Lower leg skin (tissue), 4 donors: ENCODE measurements at regions not wholly inside any gene's neighbourhood (a gene's known extent, or its start where the extent isn't known, plus 50 kb on each side); places are given as distances from the start of the nearest gene placed in this dataset.

ENCODE experiments used
- DNase-seq, 2 donors: peaks; one replicate each; pipeline ENCODE4 v3.0.0-alpha.2; 2019; ENCODE audit warnings: low spot score in 2 of 2
- H3K4me3 ChIP-seq: fragments of 200-600 bp; sonication (generic); 2 replicates; pipeline ENCODE4 v1.5.1; 2017; ENCODE audit warnings: mild to moderate bottlenecking, low read depth; ENCODE audit not compliant: poor library complexity, severe bottlenecking
- POLR2A ChIP-seq, 2 donors: fragments of 450-650 bp; IDR thresholded peaks; one replicate each; pipeline ENCODE4 v1.6.1; 2016 to 2017; ENCODE audit warnings: antibody characterized with exemption in 2 of 2, mild to moderate bottlenecking in 1 of 2, moderate library complexity in 1 of 2
- WGBS, 2 donors: methylation state at CpG; one replicate each; pipeline ENCODE4 v1.1.5; 2018; 5-methylcytosine and 5-hydroxymethylcytosine counted together
- intact Hi-C: fragments of 100-400 bp; cut with DNase I; formaldehyde crosslinking; loops from one replicate; pipeline ENCODE4 v1.15.0; 2023; ENCODE audit warnings: low total_unique reads
- TF ChIP-seq, protein P1 (sequence below), 3 donors: fragments of 450-650 bp; IDR thresholded peaks; one replicate each; pipeline ENCODE4 v1.5.1; 2016; ENCODE audit warnings: antibody characterized with exemption in 3 of 3, mild to moderate bottlenecking in 3 of 3, moderate library complexity in 2 of 3

- DNase-seq, result no peak
- no peak overlapping the region for H3K4me3 ChIP-seq
- no peak for TF ChIP-seq POLR2A (IDR thresholded peaks at IDR 0.05)
- TF ChIP-seq, protein P1, sequence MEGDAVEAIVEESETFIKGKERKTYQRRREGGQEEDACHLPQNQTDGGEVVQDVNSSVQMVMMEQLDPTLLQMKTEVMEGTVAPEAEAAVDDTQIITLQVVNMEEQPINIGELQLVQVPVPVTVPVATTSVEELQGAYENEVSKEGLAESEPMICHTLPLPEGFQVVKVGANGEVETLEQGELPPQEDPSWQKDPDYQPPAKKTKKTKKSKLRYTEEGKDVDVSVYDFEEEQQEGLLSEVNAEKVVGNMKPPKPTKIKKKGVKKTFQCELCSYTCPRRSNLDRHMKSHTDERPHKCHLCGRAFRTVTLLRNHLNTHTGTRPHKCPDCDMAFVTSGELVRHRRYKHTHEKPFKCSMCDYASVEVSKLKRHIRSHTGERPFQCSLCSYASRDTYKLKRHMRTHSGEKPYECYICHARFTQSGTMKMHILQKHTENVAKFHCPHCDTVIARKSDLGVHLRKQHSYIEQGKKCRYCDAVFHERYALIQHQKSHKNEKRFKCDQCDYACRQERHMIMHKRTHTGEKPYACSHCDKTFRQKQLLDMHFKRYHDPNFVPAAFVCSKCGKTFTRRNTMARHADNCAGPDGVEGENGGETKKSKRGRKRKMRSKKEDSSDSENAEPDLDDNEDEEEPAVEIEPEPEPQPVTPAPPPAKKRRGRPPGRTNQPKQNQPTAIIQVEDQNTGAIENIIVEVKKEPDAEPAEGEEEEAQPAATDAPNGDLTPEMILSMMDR (IDR thresholded peaks at IDR 0.05), result no peak
- 76 to 90% methylated on average over 2 of the region's 2 CpGs for WGBS, 2 donors
- intact Hi-C loops, result loop anchor here (10.0 kb wide), 3 partner anchors 575 to 945 kb away; no protein-coding TSS in a partner anchor
Measured at GRCh38 chr6:11659757-11660156, 118.8 kb downstream of the ADTRP start.

DNA sequence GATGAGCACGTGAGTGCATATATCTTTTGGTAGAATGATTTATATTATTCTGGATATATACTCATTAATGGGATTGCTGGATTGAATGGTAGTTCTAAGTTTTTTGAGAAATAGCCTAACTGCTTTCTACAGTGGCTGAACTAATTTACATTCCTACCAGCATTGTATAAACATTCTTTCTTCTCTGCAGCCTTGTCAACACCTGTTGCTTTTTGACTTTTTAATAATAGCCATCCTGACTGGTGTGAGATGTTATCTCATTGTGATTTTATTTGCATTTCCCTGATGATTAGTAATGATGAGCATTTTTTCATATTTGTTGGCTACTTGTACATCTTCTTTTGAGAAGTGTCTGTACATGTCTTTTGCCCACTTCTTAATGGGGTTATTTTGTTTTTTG, 116.3 kb downstream of the ADTRP start:
- intact Hi-C loops, result no loop called here
- no peak for DNase-seq
- no peak for TF ChIP-seq POLR2A (IDR thresholded peaks at IDR 0.05)
- TF ChIP-seq, protein P1 (IDR thresholded peaks at IDR 0.05), result no peak
- H3K4me3 ChIP-seq, result no peak overlapping the region
- 70 to 91% methylated on average over 1 of the region's 1 CpG for WGBS, 2 donors

DNA sequence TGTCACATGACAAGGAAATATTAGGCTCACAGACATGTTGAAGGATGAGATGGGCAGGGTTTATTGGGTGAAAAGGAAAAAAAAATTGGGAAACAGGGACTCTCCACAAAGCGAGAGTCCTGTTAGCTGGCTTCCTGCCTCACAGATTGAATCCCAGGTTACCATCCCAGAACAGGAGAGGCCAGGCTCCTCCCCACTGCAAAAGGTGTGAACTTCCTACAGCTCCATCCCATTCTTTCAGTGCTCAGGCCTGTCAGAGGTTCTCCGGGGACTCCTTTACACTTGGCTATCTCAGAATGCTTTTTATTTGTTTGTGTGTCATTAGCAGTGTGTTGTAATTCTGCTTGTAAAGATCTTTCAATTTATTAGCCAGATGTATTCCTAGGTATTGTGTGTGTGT, 115.1 kb downstream of the ADTRP start:
- DNase-seq, result no peak
- intact Hi-C loops, result no loop called here
- WGBS, 2 donors, result 73 to 89% methylated on average over 2 of the region's 2 CpGs
- TF ChIP-seq, protein P1 (IDR thresholded peaks at IDR 0.05), result no peak
- TF ChIP-seq POLR2A (IDR thresholded peaks at IDR 0.05), result no peak
- no peak overlapping the region for H3K4me3 ChIP-seq
